ENCODE measurements at regions not wholly inside any gene's neighbourhood (a gene's known extent, or its start where the extent isn't known, plus 50 kb on each side); places are given as distances from the start of the nearest gene placed in this dataset.
"Not testable (repeated sequence)": the region's sequence is repeated elsewhere in the genome, so short reads cannot be mapped to it uniquely, and the experiment has no call there.

DNA sequence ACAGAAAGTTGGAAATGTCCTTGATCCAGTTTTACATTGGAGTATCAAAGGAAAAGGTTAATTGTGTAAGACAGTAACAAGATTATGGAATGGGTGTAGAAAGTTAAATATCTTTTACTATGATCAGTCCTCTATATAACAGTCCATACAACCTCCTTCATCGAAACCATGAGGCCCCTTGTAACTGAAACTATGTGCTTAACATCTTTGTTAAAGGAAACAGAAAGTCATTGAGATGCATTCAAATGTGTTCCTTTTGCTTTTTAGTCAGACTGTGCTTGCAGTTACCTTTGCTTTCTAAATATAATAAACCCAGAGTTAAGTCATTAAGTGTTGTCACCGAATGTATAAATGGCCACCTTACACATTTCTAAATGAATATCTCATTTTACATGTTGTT, 1298.5 kb downstream of the ROBO2 start:
- no peak for DNase-seq

DNA sequence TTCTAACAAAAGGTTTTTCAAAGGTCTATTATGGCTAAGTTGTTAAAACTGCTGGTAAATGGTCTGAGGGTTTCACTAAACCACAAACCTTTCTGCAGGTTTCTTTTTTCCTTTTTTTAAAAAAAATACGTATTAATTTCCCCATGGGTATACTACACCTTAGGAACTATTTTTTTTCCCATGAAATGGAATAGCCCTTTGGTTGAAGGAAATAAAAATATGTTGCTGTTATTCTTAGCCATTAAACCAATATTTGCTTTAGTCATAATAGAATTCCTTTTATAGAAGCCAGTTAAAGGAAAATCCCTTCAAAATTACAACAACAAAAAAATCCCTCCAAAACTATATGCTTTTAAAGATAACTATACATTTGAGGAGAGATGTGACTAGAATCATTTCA, 1303.3 kb downstream of the ROBO2 start:
- no peak for DNase-seq

DNA sequence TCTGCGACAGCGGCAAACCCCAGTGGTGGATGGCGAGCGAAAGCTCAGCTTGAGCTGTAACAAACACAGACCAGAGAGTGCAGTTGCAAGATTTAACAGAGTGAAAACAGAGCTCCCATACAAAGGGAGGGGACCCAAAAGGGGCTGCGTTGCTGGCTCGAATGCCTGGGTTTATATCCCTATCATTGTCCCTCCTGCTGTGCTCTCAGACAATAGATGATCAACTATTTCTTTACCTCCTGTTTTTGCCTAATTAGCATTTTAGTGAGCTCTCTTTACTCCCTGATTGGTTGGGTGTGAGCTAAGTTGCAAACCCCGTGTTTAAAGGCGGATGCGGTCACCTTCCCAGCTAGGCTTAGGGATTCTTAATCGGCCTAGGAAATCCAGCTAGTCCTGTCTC, 1304.4 kb downstream of the ROBO2 start:
- DNase-seq: not testable (repeated sequence)

DNA sequence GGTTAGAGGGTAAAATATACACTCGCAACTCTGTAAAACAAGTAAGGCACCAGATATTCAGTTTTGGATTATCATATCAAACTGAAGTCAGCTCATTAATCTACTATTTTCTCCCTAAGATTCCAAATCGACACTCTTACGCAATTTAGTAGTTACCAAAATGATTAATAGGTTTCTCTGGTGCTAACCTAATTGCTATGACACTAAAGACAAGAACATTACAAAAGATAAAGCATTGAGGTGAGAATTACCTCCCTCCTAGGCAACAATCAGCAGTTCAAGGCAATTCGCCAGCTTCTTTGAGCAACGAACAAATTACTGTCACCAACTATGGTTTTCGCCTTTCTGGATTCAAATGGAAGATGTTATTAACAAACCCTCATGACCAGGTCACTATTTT, 1305.0 kb downstream of the ROBO2 start:
- DNase-seq: no peak

DNA sequence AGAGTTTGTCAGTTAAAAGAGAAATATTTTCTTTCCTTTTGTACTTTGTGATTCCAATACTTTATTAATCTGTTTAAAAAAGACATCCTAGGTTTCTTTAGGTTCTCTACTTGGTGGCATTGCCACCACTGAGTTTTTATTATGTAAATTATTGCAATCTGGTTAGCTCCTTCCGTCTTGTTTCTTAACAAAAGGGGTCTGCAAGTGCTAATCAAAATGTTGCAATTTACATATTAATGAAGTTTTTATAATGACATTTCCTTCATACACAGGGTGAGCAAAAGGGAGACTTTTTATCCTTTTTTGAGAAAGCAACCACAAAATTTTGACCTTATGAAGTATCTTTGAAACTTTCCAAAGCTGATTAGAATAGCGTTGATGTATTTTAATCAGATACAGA, 1307.3 kb downstream of the ROBO2 start:
- no peak for DNase-seq

DNA sequence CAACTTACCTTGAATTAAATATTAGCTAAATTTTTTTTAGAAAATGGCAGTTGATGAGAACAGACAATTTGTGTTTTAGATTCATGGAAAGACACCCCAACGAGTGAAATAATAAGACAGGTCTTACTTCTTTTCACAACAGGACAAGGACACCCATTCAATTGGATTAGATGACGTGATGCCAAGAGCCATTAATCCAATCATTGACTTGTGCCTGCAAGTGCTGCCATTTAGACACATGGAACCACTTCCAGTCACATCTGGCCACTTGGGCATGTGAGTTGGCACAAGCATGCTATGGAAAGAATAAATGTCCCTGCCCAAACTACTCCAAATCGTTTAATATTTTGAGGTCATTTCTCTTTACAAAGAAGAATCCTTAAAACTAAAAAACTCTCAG, 1308.8 kb downstream of the ROBO2 start:
- no peak for DNase-seq

DNA sequence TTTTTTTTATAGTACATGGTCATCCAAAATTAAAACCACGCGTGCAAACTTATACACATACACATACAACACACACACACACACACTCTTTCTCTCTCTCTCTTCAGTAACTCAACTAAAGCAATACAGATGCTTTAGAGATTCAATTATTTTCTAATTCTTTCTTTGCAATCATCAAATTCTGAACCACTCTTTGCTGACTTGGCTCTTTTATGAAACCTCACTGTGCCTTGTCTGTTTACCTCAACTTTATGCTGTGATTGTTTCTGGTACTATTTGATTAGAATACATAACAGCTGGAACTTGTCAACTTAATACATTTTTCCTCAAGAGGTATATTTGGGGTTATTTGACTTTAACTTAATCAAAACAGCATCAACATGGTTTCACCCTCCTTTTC, 1309.7 kb downstream of the ROBO2 start:
- no peak for DNase-seq

DNA sequence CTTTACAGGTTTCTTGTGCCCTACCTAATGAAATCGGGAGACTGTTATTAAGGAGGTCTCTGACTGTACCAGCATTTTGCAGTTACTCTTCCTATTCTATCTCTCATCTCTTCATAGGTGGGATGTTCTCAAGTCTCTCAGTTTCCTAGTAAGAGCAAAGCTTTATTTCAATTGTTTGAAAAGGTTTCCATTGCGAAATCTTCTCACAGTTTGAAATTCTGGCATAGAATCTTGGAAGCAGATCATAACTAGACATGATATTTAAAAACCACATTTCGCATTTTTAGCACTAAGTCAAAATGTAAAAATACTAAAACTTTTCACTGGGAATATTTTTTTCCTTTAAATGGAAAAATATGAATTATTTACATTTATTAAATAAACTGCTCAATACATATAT, 1311.4 kb downstream of the ROBO2 start:
- DNase-seq: no peak

DNA sequence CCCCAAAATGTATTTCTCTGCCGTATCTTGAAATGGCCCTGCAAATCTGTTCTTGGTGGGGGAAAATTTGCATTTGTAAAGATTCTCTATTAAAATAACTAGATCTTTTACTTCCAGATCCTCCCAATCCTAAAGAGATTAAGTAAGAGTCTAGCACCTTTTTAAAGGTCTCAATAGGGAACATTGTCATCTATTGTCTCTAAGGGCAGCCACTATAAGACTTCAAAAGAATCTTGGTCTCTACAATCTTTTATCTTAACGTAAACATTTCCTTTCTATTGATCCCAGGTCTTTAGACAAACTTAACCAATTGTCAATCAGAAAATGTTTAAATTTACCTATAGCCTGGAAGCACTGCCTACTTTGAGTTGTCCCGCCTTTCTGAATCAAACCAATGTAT, 1313.3 kb downstream of the ROBO2 start:
- DNase-seq: no peak

DNA sequence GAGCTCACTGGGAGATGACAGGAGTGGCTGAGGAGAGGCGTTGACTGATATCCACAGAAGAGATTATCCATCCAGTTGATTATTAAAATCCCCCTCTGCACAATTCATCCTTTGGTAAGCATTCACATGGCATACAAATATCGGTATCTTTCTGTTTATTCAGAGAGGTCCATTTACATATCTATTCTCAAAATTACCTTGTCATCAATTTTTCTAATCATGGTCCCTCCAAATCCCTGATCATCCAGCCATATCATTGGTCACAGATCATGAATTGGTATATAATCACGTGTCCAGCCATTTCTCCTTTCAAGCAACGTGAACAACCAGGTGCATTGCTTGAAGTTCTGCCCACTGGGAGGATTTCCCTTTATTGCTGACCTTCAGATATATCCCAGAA, 1321.0 kb downstream of the ROBO2 start:
- no peak for DNase-seq

DNA sequence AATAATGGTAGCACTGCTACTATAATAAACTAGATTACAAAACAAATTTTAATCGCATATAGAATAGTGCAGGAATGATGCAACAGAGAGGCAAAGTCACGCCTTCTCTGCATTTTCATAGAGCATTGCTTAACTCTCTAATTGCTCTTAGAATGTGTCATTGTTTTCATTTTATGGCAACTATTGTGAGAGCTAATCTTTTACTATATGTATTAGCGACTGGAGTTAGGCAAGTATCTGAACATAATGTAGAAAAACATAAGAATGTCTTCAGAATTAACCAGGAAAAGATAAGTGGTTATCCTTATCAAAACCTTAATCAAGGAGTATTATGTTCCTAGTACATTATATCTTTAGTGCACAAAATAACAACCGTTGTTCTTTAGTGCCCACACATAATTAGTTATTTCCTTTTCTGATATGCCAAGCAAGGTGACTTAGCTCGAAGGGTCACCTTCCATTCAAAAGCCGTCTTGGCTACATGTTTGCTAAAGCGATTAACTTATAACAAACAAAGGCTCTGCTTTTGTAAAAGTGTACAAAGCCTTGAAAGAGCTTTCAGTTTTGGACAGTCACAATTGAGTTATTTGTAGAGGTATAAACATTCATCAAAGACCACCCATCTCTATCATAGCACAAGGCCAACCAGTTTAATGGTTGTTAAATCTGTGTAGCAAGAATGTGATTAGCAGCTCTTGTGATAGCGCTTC, 1328.9 kb downstream of the ROBO2 start:
- DNase-seq: no peak

DNA sequence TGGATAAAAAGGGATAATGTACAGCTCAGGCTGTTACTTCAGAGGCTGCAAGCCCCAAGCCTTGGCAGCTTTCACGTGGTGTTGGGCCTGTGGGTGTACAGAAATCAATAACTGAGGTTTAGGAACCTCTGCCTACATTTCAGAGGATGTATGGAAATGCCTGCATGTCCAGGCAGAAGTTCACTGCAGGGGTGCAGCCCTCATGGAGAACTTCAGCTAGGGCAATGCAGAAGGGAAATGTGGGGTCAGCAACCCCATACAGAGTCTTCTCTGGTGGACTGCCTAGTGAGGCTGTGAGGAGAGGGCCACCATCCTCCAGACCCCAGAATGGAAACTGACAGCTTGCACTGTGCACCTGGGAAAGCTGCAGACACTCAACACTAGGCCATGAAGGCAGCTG, 1350.3 kb downstream of the ROBO2 start:
- no peak for DNase-seq

DNA sequence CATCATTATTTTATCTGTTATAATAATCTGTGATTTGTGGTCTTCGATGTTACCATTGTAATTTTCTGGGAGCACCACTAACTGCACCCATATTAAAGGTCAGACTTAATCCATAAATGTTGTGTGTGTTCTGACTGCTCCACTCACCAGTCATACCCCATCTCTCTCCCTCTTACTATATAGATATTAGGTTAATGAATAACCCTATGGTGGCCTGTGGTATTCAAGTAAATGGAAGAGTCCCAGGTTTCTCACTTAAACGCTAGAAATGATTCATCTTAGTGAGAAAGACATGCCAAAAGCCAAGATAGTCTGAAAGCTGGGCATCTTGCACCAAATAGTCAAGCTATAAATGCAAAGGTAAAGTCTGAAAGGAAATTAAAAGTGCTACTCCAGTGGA, 1358.5 kb downstream of the ROBO2 start:
- no peak for DNase-seq

DNA sequence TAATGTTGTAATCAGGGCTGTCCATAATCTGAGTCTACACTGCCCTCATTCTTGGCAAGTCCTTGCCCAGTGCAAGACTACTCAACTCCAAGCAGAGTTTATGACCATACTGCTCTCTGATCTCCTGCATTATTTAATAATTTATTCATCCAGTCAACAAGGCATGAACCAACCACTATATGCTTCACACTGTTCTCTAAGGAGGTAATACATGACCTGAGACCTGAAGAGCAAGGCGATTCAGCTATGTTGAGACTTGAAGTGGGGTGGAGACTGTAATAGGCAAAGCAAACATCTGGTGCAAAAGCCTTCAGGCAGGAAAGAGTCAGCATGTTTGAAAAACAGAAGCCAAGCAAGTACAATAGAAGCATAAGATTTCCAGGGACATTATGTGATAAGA, 1362.8 kb downstream of the ROBO2 start:
- DNase-seq: no peak

DNA sequence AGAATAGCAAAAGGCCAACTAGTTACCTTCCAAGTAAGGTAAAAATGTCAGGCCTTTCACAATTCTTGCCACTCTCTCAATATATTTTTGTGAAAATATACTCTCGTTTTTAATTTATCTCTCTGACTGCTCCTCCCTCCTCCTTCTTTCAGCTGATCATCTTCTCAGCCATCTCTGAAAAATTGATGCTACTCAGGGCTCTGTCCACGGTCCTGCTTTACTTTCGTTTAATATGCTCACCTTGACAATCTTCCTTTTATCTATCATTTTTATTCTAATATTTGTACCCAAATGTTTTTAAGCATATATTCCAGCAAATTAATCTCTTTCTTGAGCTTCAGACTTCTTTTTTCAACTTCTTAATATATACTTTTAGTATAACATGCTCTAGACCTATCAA, 1362.1 kb downstream of the ROBO1 start:
- DNase-seq: no peak

DNA sequence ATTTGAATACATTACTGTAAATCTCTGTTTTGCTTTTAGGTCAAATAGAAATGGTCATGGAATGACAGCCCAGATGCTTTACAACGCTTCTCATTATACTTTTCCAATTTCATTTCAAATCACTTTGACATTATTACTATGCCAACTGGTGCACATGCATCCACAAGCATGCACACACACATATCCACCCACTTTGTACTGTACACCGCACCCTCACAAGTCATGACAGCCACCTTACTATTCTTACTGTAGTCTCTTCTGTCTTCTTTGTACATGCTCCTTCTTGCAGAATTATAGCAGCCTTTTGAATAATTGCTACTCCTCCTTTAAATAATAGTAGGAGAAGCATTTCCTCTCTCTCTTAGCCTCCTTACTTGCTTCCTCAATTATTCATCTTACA, 1361.4 kb downstream of the ROBO1 start:
- no peak for DNase-seq

DNA sequence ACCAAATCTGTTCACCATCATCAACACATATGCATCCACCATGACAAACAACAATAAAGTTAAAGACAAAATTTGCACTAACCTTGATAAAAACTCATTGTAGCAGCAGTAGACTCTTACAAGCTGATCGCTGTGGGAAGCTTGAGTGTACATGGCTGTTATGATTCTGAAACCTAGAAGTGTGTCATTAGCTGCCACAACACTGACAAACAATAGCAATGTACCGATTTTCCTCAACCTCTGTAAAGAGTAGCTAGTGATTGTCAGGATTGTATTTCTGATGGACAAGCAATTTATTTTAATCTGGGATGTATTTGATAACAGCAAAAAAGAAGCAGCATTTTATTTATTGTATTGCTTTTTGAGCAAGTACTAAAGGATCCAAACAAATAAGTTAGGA, 1357.7 kb downstream of the ROBO1 start:
- DNase-seq: no peak

DNA sequence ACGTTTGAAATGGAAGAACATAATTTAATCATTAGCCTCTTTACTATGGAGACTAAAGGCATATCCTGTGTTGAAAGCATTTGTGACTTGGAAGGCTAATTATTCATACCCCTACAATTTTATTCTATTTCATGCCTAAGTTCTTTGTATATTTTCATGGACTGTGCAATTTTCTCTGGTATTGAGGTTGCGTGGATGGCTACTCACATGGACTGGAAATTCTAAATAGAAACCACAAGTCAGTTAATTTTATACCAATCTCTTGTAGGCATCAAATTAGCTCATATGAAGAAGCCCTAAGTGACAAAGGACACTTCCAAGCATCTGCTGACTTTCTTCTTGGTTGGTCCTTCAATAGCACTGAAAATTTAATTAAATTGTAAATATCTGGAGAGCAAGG, 1353.5 kb downstream of the ROBO1 start:
- no peak for DNase-seq

DNA sequence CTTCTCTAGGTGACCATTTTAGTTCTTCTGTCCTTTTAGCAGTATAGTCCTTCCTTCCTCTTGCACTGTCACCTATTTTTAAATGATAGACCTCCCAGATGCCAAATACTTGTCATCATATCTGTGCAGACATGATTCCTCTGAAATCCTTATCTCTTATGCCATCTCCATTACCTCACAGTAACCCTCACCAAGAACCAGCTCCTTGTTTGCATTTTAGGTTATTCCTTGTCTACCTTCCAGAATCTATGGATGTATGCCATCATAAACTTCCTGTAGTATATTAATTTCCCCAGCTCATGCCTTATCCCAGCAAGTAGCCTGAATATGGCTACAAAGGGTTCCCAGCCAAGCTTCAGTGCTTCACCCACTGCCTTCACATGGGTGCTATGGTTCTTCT, 1347.2 kb downstream of the ROBO1 start:
- DNase-seq: no peak

DNA sequence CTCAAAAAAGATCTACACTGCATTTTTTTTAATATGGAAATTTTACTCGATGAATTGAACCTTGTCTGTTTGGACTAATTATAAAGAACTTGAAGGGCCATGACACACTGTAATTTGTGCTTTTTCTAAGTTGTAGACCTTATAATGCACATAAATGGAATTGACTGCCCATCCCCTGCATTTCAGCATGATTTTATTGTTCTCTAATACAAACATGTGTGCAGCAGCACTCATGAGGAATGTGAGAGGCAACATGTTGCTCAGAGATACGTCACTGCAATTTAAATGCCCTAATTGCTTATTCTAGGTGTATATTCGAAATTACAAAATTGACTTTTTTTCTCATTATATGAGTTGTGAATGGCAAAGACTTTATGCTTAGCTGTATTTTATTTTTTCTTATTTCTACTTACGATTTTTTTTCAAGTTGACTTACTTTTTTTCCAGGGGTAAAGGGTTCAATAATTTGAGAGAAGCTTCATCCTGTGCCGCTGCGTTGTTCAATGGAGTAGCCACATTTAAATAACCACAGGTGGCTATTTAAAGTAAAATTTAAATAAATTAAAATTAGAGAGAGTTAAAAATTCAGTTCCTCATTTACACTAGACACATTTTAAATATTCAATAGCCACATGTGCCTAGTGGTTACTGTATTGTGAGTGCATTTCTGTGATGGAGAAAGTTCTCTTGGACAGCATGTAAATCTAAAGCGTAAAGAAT, 1346.4 kb downstream of the ROBO1 start:
- no peak for DNase-seq

DNA sequence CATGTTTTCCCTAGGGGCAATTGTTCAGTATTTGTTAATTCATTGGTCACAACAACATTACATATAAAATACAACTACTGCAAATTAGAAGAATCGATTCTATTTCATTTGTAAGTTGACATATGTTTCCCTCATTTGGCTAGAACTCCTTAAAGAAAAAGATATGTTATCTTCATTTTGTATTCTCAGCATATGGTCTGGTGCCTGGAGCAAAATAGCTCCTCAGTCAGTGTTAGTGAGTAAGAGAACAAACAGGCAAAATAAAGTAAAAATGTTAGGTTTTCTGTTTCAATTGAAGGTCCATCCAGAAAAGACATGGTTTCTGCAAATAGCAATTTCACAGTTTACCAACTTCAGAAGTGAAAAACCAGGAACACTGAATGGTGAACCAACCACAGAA, 1343.1 kb downstream of the ROBO1 start:
- DNase-seq: no peak

DNA sequence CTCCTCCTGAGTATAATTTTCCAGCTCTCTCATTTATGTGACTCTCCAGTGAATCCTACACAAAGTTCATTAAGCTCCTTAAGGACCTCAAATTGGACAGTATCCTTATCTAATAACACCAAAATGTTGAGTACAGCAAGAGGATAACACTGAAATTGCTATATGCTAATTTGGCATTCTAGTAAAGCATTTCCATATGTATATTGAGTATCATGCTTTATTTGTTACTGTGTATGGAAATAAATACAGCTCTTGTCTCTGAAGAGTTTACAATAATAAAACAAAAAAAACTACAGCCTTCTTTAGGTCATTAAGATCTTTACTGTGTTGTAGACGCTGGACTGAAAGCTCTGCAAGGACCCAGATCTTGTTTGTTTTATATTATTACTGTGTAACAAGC, 1341.3 kb downstream of the ROBO1 start:
- DNase-seq: no peak

DNA sequence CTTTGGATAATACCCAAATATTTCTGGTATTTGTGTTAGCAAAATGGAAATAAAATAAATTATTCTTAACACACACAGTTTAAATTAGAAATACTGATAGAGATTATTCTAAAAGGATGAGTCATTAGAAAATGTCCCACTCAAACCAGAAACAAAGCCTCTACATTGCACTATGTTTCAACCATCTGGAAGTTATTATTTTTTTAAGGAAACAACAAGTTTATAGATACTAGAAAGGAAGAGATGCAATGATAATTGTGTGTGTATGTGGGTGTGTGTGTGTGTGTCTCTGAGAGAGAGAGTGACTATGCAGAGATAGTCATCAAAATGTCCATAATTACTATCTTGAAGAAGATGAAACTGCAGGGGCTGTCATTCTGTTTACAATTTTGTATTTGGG, 1340.5 kb downstream of the ROBO1 start:
- DNase-seq: no peak

DNA sequence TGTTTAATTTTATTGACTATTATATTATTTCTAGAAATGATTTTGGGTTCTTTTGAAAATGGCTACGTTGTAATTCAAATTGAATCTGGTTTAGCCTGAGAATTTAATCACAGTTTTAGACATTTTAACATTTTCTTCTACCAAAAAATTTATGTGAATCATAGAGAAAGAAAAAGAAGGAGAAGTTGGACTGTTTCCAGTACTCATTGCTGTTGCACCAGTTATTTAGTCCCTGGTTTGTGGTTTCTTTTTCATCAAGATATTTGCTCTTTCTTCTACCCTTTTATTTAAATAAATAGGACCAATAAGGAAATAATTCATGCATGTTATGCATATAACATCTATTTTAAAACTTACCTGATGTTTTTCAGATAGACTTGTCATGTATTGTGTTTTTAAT, 1337.1 kb downstream of the ROBO1 start:
- DNase-seq: no peak

DNA sequence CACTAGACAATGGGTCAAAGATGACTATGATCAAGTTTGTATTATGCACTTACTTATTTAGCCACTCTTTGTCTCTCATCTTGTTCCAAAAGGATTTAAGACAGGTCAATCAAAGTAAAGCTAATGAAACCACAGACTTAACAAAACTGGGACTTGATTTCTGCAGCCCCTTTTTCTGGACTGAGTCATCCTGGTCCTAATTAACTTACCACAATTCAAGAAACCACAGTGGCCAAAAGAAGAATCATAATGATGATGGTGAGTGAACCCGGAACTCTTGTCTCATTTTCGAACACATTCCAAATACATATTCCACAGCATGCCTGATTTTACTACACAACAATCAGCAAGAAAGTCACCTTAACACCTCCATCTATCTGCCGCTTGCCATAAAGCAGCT, 1333.0 kb downstream of the ROBO1 start:
- DNase-seq: no peak
